ENCODE measurements at regions not wholly inside any gene's neighbourhood (a gene's known extent, or its start where the extent isn't known, plus 50 kb on each side); places are given as distances from the start of the nearest gene placed in this dataset.

- no peak for DNase-seq (ENCODE audit: low read depth in 2 of 2)
Observed at GRCh38 chr15:93485438-93486327, 396.7 kb upstream of the RGMA start.

GRCh38 chr15:93483923-93484322 is 394.9 kb upstream of the RGMA start:
- no peak for DNase-seq (ENCODE audit: low read depth in 2 of 2)

- no peak for DNase-seq (ENCODE audit: low read depth in 2 of 2)
Observed at GRCh38 chr15:93482731-93483130, 393.7 kb upstream of the RGMA start.

GRCh38 chr15:93479715-93480114 is 390.7 kb upstream of the RGMA start:
- DNase-seq (ENCODE audit: low read depth in 2 of 2), result no peak

GRCh38 chr15:93478947-93479346 is 389.9 kb upstream of the RGMA start:
- no peak for DNase-seq (ENCODE audit: low read depth in 2 of 2)

- no peak for DNase-seq (ENCODE audit: low read depth in 2 of 2)
Observed at GRCh38 chr15:93477721-93478120, 388.7 kb upstream of the RGMA start.

GRCh38 chr15:93477188-93477587 is 388.2 kb upstream of the RGMA start:
- DNase-seq (ENCODE audit: low read depth in 2 of 2), result no peak

GRCh38 chr15:93476491-93477177 is 387.6 kb upstream of the RGMA start:
- no peak for DNase-seq (ENCODE audit: low read depth in 2 of 2)

- no peak for DNase-seq (ENCODE audit: low read depth in 2 of 2)
Observed at GRCh38 chr15:93474728-93475127, 385.7 kb upstream of the RGMA start.

GRCh38 chr15:93469994-93470393 is 381.0 kb upstream of the RGMA start:
- no peak for DNase-seq (ENCODE audit: low read depth in 2 of 2)

GRCh38 chr15:93467337-93467736 is 378.3 kb upstream of the RGMA start:
- no peak for DNase-seq (ENCODE audit: low read depth in 2 of 2)

GRCh38 chr15:93466380-93466779 is 377.4 kb upstream of the RGMA start:
- no peak for DNase-seq (ENCODE audit: low read depth in 2 of 2)

GRCh38 chr15:93462690-93463089 is 373.7 kb upstream of the RGMA start:
- DNase-seq (ENCODE audit: low read depth in 2 of 2), result no peak

- no peak for DNase-seq (ENCODE audit: low read depth in 2 of 2)
Observed at GRCh38 chr15:93460717-93461116, 371.7 kb upstream of the RGMA start.

GRCh38 chr15:93459396-93459795 is 370.4 kb upstream of the RGMA start:
- no peak for DNase-seq (ENCODE audit: low read depth in 2 of 2)

GRCh38 chr15:93458597-93458996 is 369.6 kb upstream of the RGMA start:
- no peak for DNase-seq (ENCODE audit: low read depth in 2 of 2)

- DNase-seq (ENCODE audit: low read depth in 2 of 2), result no peak
Observed at GRCh38 chr15:93454788-93455187, 365.8 kb upstream of the RGMA start.

GRCh38 chr15:93452537-93453211 is 363.7 kb upstream of the RGMA start:
- DNase-seq (ENCODE audit: low read depth in 2 of 2), result no peak

- no peak for DNase-seq (ENCODE audit: low read depth in 2 of 2)
Observed at GRCh38 chr15:93451822-93452221, 362.8 kb upstream of the RGMA start.

- no peak for DNase-seq (ENCODE audit: low read depth in 2 of 2)
Observed at GRCh38 chr15:93451265-93451664, 362.3 kb upstream of the RGMA start.

- no peak for DNase-seq (ENCODE audit: low read depth in 2 of 2)
Observed at GRCh38 chr15:93449798-93450197, 360.8 kb upstream of the RGMA start.

- DNase-seq (ENCODE audit: low read depth in 2 of 2), result no peak
Observed at GRCh38 chr15:93438310-93438709, 349.3 kb upstream of the RGMA start.

GRCh38 chr15:93432474-93432873 is 343.5 kb upstream of the RGMA start:
- DNase-seq (ENCODE audit: low read depth in 2 of 2), result no peak

Data from stimulated activated CD8-positive, alpha-beta memory T cell treated with anti-CD3 and anti-CD28 coated beads, Interleukin-15, amount 100 ng/mL, for 4 hours (primary cell).